K562 (cell line): ENCODE measurements at regions not wholly inside any gene's neighbourhood (a gene's known extent, or its start where the extent isn't known, plus 50 kb on each side); places are given as distances from the start of the nearest gene placed in this dataset.

ENCODE experiments used
- ATAC-seq: fragments of 200-7000 bp; cut with Tn5 transposase; 3 replicates; pipeline ENCODE4 v1.9.1; 2020; ENCODE audit warnings: moderate library complexity
- BruUV-seq: library from RNA; stranded (reverse); fragments of 400-500 nt; replicated peaks from 2 replicates; lab custom pipeline; 2021; lab: Mats Ljungman, UMichigan
- CTCF ChIA-PET: fragments of 300-600 bp; formaldehyde crosslinking; extraction: SDS; loops from one replicate; lab custom pipeline; 2021; ENCODE audit warnings: low intra/inter-chr PET ratio; lab: Yijun Ruan, JAX
- POLR2A ChIA-PET: fragments of 300-600, 350-650 bp; sonication (Branson Sonifier 250); formaldehyde crosslinking; extraction: SDS; loops from one replicate; lab custom pipeline; 2021; ENCODE audit warnings: antibody characterized with exemption, inconsistent platforms; lab: Yijun Ruan, JAX
- DNase-seq, 4 experiments: peaks; one replicate each; pipeline versions ENCODE4 v3.0.0 to v3.0.0-alpha.2; 2011 to 2018; ENCODE audit warnings: low spot score in 3 of 4, mixed read lengths in 3 of 4; ENCODE audit errors: extremely low read depth in 1 of 4
- FAIRE-seq: peaks from 2 replicates; lab custom pipeline; 2011; peaks lifted over from hg19 to GRCh38; lab: Jason Lieb, UNC
- H2AFZ ChIP-seq: 2 replicates; pipeline ENCODE4 v1.6.0; 2011; ENCODE audit warnings: low read depth, low read length, control low read depth, inconsistent platforms
- H3K27ac ChIP-seq: fragments of 200-600 bp; 3 replicates; pipeline ENCODE4 v1.8.0; 2011; ENCODE audit warnings: low read depth, mild to moderate bottlenecking, control low read depth, inconsistent platforms, low read length, moderate library complexity, mixed read lengths; ENCODE audit errors: extremely low read depth
- H3K27me3 ChIP-seq, 2 experiments: fragments of 300-600 bp in 1 of 2; 2 replicates in 1 of 2; 3 replicates in 1 of 2; pipeline versions ENCODE4 v1.6.0 to v1.8.0; 2011; ENCODE audit warnings: inconsistent platforms in 2 of 2, low read length in 2 of 2, mild to moderate bottlenecking in 1 of 2, mixed read lengths in 1 of 2, moderate library complexity in 1 of 2; ENCODE audit not compliant: control insufficient read depth in 2 of 2, insufficient read depth in 2 of 2
- H3K36me3 ChIP-seq: fragments of 300-600 bp; 3 replicates; pipeline ENCODE4 v1.8.0; 2011; ENCODE audit warnings: mild to moderate bottlenecking, low read length, inconsistent platforms; ENCODE audit not compliant: control insufficient read depth, insufficient read depth
- H3K4me1 ChIP-seq, 2 experiments: fragments of 200-600 bp in 1 of 2; replicated peaks in 1 of 2; 2 replicates in 1 of 2; 3 replicates in 1 of 2; pipeline versions ENCODE4 v1.5.1 to v1.8.0; 2011; ENCODE audit warnings: inconsistent platforms in 2 of 2, low read length in 2 of 2, mild to moderate bottlenecking in 1 of 2, mixed read lengths in 1 of 2, moderate library complexity in 1 of 2; ENCODE audit not compliant: control insufficient read depth in 2 of 2, insufficient read depth in 2 of 2
- H3K4me2 ChIP-seq: 2 replicates; pipeline ENCODE4 v1.6.1; 2011; ENCODE audit warnings: low read length, control low read depth, inconsistent platforms, mixed read lengths; ENCODE audit not compliant: insufficient read depth
- H3K4me3 ChIP-seq: fragments of 200-600 bp; sonication (generic), shearing (Covaris generic); 2 replicates; pipeline ENCODE4 v1.5.1; 2016; ENCODE audit warnings: control low read depth, inconsistent platforms
- H3K79me2 ChIP-seq: fragments of 200-600 bp; 3 replicates; pipeline ENCODE4 v1.8.0; 2011; ENCODE audit warnings: low read length, inconsistent platforms; ENCODE audit not compliant: control insufficient read depth, insufficient read depth
- H3K9ac ChIP-seq, 2 experiments: 2 replicates each; pipeline versions ENCODE4 v1.6.0 to v1.6.1; 2011; ENCODE audit warnings: low read depth in 2 of 2, low read length in 2 of 2, control low read depth in 1 of 2, inconsistent platforms in 1 of 2, mild to moderate bottlenecking in 1 of 2, mixed read lengths in 1 of 2; ENCODE audit not compliant: insufficient read depth in 1 of 2
- H3K9me1 ChIP-seq: one replicate; pipeline ENCODE4 v1.6.0; 2011; ENCODE audit warnings: inconsistent platforms, mild to moderate bottlenecking, low read length, moderate library complexity; ENCODE audit not compliant: control insufficient read depth, insufficient read depth
- H3K9me3 ChIP-seq: replicated peaks from 2 replicates; pipeline ENCODE4 v1.5.1; 2011; ENCODE audit warnings: low read depth, low read length, inconsistent platforms; ENCODE audit not compliant: control insufficient read depth, insufficient read depth
- H4K20me1 ChIP-seq: replicated peaks from 2 replicates; pipeline ENCODE4 v1.6.1; 2011; ENCODE audit warnings: low read length, inconsistent platforms, mixed read lengths; ENCODE audit not compliant: control insufficient read depth, insufficient read depth
- ETV1 ChIP-seq: fragments of 450-650 bp; conservative IDR thresholded peaks from 2 replicates; pipeline ENCODE4 v1.6.1; 2016; ENCODE audit warnings: missing genetic modification characterization, control low read depth, low read depth, missing compliant biosample characterization
- ZNF347 ChIP-seq: fragments of 450-650 bp; formaldehyde crosslinking; IDR thresholded peaks from 2 replicates; pipeline ENCODE4 v1.4.0; 2020; ENCODE audit warnings: low read depth, mild to moderate bottlenecking, moderate library complexity
- ZNF583 ChIP-seq: fragments of 250-450 bp; sonication (Bioruptor Pico); IDR thresholded peaks from 2 replicates; pipeline ENCODE4 v1.4.0; 2020
- WGBS: fragments of 100-300 bp; shearing (Covaris generic); methylation state at CpG from one replicate; pipeline ENCODE4 v1.1.6; 2016; ENCODE audit warnings: low coverage, mixed read lengths; ENCODE audit not compliant: insufficient coverage; ENCODE audit errors: missing lambda C conversion rate; 5-methylcytosine and 5-hydroxymethylcytosine counted together
- in situ Hi-C: fragments of 300-500 bp; cut with MboI; formaldehyde crosslinking; loops from 4 replicates; pipeline ENCODE4 v1.15.0; 2018; ENCODE audit warnings: inconsistent platforms, mixed read lengths
- intact Hi-C: fragments of 100-400 bp; cut with micrococcal nuclease; formaldehyde crosslinking; loops from 2 replicates; pipeline ENCODE4 v1.14.2; 2022
- TF ChIP-seq, protein P1 (sequence below): fragments of 250-450 bp; sonication (Bioruptor Pico); IDR thresholded peaks from 2 replicates; pipeline ENCODE4 v1.5.0; 2021; ENCODE audit warnings: mild to moderate bottlenecking, borderline replicate concordance

DNA sequence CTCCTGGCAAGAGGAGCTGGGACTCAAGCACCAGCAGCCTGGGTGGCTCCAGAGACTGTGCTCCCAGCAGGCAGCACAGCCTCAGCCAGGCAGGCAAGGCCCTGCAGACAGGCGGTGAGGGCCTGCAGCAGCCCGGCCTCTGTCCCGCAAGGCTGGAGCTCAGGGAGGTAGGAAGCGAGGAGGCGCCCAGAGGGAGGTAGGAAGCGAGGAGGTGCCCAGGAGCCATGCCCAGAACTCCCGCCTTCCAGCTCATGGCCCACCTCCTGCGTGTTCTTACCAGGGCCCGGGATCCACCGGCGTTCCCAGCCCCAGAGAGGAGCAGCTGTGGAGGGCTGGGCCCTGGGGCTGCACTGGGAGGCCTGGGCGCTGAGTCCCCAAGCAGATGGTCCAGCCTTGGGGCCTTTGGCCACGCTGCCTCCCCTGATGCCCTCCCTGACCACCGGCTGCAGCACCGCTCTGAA is 133.1 kb downstream of the HMX1 start (continued):
- TF ChIP-seq ZNF347 (CRISPR knock-in tag): no peak
- TF ChIP-seq, all 486 proteins: peak for 0

DNA sequence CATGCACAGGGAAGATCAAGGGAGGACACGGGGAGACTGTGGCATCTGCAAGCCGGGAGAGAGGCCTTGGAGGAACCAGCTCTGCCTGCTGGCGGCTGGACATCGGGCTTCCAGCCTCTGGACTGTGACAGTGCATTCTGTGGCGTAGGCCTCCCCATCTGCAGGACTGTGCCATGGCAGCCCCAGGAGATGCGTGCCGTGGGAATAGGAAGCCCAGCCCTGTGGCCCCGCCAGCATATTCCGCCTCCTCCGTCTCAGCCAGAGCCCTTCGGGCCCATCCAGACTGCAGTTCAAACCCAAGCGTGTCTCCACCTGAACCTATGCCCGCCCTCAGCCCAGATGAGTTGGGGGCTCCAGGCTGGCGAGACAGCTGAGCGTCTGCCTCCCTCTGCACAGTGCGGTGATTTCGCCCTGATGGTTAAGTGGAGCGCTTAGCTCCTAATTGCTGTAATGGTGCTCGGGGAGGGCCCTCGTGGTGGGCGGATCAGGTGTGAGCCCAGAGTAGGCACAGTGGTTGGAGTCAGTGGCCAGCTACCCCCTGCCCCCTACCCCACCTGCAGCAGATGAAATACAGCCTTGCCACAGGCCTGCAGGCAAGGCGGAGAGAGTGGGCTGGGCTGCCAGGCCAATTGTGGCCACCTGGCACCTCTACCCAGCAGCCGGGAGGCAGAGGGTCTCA is 133.9 kb downstream of the HMX1 start:
- no peak for ATAC-seq
- in situ Hi-C loops: no loop called here
- TF ChIP-seq, protein P1, sequence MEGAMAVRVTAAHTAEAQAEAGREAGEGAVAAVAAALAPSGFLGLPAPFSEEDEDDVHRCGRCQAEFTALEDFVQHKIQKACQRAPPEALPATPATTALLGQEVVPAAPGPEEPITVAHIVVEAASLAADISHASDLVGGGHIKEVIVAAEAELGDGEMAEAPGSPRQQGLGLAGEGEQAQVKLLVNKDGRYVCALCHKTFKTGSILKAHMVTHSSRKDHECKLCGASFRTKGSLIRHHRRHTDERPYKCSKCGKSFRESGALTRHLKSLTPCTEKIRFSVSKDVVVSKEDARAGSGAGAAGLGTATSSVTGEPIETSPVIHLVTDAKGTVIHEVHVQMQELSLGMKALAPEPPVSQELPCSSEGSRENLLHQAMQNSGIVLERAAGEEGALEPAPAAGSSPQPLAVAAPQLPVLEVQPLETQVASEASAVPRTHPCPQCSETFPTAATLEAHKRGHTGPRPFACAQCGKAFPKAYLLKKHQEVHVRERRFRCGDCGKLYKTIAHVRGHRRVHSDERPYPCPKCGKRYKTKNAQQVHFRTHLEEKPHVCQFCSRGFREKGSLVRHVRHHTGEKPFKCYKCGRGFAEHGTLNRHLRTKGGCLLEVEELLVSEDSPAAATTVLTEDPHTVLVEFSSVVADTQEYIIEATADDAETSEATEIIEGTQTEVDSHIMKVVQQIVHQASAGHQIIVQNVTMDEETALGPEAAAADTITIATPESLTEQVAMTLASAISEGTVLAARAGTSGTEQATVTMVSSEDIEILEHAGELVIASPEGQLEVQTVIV (CRISPR knock-in tag): no peak
- TF ChIP-seq ETV1 (no peak), ZNF583 (CRISPR knock-in tag) (no peak)
- Histone ChIP-seq H3K79me2 (no peaks in the 10 kb centered on the region), H4K20me1 (no peaks in the 10 kb centered on the region), H3K27me3 (peaks cover 2 to 26% of the 10 kb centered on the region in 2 experiments; a peak in 2 of 5 replicates), H2AFZ (no peak overlapping the region), H3K4me3 (no peak overlapping the region), H3K9ac (no peak overlapping the region), H3K9me3 (no peaks in the 10 kb centered on the region), H3K4me2 (no peak overlapping the region), H3K27ac (no peak overlapping the region), H3K4me1 (no peaks in the 10 kb centered on the region), H3K9me1 (no peaks in the 10 kb centered on the region), H3K36me3 (no peaks in the 10 kb centered on the region)
- CTCF ChIA-PET: no interaction called here
- no peak for DNase-seq
- no TSS peak for BruUV-seq
- POLR2A ChIA-PET: interaction anchor here (0.5 kb wide), 1 partner anchor 23 kb away, joined by 3 read pairs; no protein-coding TSS in a partner anchor
- intact Hi-C loops: no loop called here
- under 1% methylated on average over 21 of the region's 23 CpGs for WGBS
- no peak for FAIRE-seq
